ENCODE measurements at regions not wholly inside any gene's neighbourhood (a gene's known extent, or its start where the extent isn't known, plus 50 kb on each side); places are given as distances from the start of the nearest gene placed in this dataset.
"Not testable (repeated sequence)": the region's sequence is repeated elsewhere in the genome, so short reads cannot be mapped to it uniquely, and the experiment has no call there.

- DNase-seq (ENCODE audit: low read depth) = no peak
Measured at GRCh38 chr2:176976736-176977685, 235.6 kb upstream of the HNRNPA3 start.

GRCh38 chr2:176978921-176979320 is 233.7 kb upstream of the HNRNPA3 start:
- no peak for DNase-seq (ENCODE audit: low read depth)

- DNase-seq (ENCODE audit: low read depth) = no peak
Measured at GRCh38 chr2:176979981-176980710, 232.4 kb upstream of the HNRNPA3 start.

- DNase-seq (ENCODE audit: low read depth) = no peak
Measured at GRCh38 chr2:176984987-176985386, 227.6 kb upstream of the HNRNPA3 start.

GRCh38 chr2:176985871-176986270 is 226.7 kb upstream of the HNRNPA3 start:
- DNase-seq (ENCODE audit: low read depth) = no peak

- DNase-seq (ENCODE audit: low read depth) = no peak
Measured at GRCh38 chr2:176986487-176986886, 226.1 kb upstream of the HNRNPA3 start.

- DNase-seq (ENCODE audit: low read depth) = no peak
Measured at GRCh38 chr2:176991411-176991810, 221.2 kb upstream of the HNRNPA3 start.

- no peak for DNase-seq (ENCODE audit: low read depth)
Measured at GRCh38 chr2:176997074-176997791, 215.4 kb upstream of the HNRNPA3 start.

- DNase-seq (ENCODE audit: low read depth) = no peak
Measured at GRCh38 chr2:176997792-176998169, 214.8 kb upstream of the HNRNPA3 start.

- DNase-seq (ENCODE audit: low read depth) = no peak
Measured at GRCh38 chr2:176999301-176999700, 213.3 kb upstream of the HNRNPA3 start.

- no peak for DNase-seq (ENCODE audit: low read depth)
Measured at GRCh38 chr2:177000061-177000714, 212.4 kb upstream of the HNRNPA3 start.

- no peak for DNase-seq (ENCODE audit: low read depth)
Measured at GRCh38 chr2:177000715-177001072, 211.9 kb upstream of the HNRNPA3 start.

- DNase-seq (ENCODE audit: low read depth) = no peak
Measured at GRCh38 chr2:177001334-177001733, 211.3 kb upstream of the HNRNPA3 start.

GRCh38 chr2:177002983-177003382 is 209.6 kb upstream of the HNRNPA3 start:
- DNase-seq (ENCODE audit: low read depth) = no peak

- DNase-seq (ENCODE audit: low read depth) = not testable (repeated sequence)
Measured at GRCh38 chr2:177007726-177008125, 204.9 kb upstream of the HNRNPA3 start.

GRCh38 chr2:177008662-177009061 is 203.9 kb upstream of the HNRNPA3 start:
- not testable (repeated sequence) for DNase-seq (ENCODE audit: low read depth)

- DNase-seq (ENCODE audit: low read depth) = no peak
Measured at GRCh38 chr2:177010146-177010545, 202.4 kb upstream of the HNRNPA3 start.

GRCh38 chr2:177010861-177011260 is 201.7 kb upstream of the HNRNPA3 start:
- no peak for DNase-seq (ENCODE audit: low read depth)

GRCh38 chr2:177014946-177015345 is 197.6 kb upstream of the HNRNPA3 start:
- DNase-seq (ENCODE audit: low read depth) = no peak

GRCh38 chr2:177015356-177015923 is 197.2 kb upstream of the HNRNPA3 start:
- DNase-seq (ENCODE audit: low read depth) = no peak

- DNase-seq (ENCODE audit: low read depth) = no peak
Measured at GRCh38 chr2:177020524-177021119, 192.0 kb upstream of the HNRNPA3 start.

Measured in HS-27A (cell line).